HG03571 (cell line): ENCODE measurements at regions not wholly inside any gene's neighbourhood (a gene's known extent, or its start where the extent isn't known, plus 50 kb on each side); places are given as distances from the start of the nearest gene placed in this dataset.

Experiments used
- ATAC-seq: cut with Tn5 transposase; IDR thresholded peaks from one replicate; pipeline ENCODE4 v1.9.1; 2021; ENCODE audit not compliant: unreplicated experiment

- ATAC-seq: no peak
These were observed 291.1 kb upstream of the ZNF608 start for GRCh38 chr5:125037530-125037929.

DNA sequence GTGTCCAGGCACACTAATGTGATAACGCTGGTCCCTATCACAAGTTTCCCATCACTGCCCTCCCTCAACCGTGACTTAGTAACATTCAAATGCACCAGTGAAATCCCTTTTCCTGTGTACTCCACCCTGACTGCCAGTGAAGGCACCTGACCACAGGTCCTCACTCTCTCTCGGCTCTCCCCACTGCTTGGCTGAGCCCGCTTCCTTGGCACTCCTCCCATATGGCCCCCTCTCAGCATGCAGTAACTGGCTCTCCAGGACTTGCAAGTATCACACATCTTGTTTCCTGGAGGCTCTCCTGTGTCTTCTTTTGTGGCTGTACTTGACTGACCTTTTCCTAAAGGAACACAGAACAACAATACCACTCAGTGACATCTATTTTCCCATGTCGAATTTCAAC lies 292.0 kb upstream of the ZNF608 start:
- ATAC-seq: no peak

DNA sequence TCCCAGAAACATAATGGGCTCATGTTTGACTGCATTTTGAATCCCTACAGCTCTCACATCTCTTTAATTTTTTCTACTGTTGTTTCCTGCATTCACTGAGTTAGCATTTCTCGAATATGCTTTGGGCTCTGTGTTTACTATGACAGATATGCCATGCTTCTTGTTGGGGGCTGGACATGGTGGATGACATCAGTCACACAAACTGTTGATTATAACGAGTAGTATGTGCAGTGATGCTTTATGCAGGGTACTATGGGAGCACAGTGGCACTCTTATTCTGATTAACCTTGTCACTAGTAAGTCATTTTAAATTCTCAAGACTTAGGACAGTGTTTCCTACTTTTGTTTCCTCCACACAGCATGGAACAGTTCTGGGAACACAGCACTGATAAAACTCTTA lies 295.4 kb upstream of the ZNF608 start:
- ATAC-seq: no peak

- no peak for ATAC-seq
These were observed 295.9 kb upstream of the ZNF608 start for GRCh38 chr5:125042261-125042890.

DNA sequence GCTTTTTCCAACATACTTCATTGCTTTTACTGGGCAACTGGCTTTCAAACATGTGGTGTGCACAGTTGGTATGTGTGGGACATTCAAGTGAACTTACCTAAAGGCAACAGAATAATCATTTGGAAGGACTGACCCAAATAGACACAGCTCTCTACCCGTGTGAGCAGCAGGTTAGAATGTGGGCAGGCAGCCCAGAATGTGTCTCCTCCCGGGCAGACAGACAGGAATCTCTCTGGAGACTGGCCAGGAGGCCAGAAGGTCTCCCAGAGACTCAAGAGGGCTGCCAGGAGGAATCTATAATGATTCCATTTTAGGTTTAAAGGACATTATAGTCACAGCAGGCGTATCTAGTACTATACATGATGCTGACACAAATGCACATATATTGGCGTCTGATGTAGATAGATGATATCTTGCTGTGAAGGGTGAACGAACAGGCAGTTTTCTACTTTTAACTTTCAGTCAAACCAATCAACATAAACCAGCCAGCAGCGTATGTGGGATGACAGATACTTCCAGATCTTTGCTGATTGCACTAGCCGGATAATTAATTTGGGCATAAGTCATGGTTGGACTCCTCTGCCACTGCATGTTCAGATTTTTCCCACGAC lies 297.4 kb upstream of the ZNF608 start:
- no peak for ATAC-seq

DNA sequence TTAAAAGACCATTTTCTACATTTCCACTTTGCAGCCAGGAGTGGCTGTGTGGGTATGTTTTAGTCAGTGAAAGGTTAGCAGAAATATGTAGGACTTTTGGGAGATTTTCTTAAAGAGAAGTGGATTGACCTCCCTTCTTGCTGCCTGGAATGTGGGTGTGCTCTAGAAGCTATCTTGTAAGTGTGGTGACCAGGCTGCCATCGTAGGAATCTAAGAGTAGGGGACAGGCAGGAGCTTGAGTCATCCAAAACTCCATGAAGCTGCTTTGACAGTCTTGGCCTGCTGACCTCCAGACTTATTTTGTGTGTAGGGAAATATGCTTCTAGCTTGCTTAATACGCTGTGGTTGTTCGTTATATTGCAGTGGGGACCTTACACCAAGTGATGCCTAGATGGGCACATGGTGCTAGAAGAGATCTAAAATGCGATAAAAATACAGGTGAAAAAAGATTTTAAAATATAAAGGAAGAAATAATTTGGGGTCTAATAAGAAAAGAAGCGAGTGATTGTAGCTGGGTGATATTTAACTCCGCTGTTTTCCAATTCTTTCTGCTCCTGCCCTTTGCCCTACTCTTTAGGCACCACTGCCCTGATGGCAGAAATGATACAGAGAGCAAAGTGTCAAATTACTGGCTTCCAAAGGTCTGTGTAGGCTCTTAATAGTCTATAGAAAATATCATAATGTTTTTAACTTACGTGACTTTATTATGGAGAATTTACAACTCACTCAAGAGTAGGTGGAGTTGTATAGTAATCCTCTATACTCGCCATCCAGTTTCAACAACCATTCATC lies 298.2 kb upstream of the ZNF608 start:
- no peak for ATAC-seq

DNA sequence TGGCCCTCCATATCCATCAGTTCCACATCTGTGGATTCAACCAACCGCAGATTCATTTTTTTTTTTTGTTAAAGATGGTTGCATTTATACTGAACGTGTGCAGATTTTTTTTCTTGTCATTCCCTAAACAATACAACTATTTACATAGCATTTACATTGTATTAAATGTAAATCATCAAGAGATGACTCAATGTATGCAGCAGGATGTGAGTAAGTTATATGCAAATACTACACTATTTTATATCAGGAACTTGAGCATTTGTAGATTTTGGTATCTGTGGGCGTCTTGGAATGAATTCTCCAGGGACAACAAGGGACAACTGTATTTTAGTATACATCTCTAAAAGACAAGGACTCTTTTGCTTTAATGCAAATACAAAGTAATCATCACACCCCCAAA lies 299.2 kb upstream of the ZNF608 start:
- ATAC-seq: no peak

GRCh38 chr5:125046838-125047237 lies 300.4 kb upstream of the ZNF608 start:
- no peak for ATAC-seq

DNA sequence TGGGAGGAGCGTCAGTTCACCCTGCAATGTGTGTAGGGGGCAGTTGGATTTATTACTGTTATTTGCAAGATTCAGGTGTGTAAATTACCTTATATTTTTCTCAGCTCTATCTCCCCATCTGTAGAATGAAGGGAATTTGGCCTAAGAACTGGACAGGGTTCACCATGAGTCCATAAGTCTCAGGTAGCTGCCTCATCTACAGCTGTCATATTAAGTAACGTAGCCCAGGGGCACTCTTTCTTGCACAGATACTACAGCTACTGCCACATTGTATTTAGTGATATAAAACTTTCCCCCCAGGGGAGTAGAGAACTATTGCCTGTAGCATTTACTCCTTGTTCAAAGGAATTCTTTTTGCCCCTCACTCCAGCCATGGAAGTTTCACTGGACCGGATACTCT lies 301.4 kb upstream of the ZNF608 start:
- ATAC-seq: no peak

DNA sequence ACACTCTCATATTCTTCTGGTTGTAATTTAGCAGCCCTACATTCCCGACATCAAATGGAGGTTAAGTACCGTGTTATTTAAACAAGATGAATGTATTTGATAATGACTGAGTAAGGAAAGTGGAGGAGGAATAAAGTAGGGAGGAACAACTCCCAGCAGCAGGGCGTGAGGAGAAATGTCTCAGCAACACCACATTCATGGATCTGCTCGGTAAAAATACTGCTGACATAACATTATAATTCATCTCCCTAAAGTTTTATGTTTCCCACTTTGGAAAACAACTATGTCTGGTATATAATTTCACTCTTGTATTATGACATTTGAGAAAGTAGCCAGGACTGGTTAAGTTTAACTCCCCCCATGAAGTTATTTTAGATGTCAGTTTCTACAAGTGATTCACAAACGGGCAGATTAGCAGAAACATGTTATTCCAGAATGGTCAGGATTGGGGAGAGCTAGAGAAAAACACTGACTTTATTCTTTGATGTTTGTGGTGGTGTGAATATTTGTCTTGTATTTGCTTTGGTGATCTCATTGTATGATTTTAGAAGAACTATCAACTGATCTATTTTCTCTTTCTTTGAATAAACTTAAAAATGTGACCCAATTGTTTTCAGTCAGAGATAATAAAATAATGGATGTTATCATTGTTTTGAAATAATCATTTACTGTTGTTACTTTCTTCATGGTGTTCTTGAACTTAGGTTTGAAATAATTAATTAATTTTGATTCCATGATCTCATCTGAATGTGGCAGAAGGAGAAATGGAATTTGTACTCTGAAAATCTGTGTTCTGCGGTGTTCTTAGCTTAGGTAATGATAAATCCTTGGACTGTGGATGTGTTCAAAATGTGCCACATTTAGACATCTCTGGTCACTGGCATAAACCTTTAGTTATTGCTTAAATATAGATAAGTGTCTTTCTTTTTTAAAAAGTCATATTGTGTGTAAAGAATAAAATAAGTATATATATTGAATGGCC lies 303.6 kb upstream of the ZNF608 start:
- ATAC-seq: no peak

DNA sequence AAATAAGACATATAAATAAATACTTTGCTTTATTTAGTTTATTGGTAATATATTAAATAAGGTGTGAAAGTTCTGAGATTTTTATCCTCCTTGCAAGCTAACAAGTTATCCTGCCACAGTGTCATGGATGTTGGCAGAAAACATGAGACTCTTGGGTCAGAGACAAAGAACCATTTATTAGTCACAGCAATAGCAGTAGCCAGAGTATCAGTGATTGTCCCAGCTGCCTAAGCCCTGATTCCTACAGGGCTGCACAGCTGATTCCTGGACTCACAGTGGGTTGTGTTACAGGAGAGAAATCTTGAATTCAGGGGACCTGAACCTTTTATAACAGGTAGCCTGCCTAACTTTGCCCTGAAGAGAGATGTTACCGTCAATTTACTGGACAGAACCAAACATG lies 304.5 kb upstream of the ZNF608 start:
- ATAC-seq: no peak

- no peak for ATAC-seq
These were observed 306.1 kb upstream of the ZNF608 start for GRCh38 chr5:125052584-125052983.

DNA sequence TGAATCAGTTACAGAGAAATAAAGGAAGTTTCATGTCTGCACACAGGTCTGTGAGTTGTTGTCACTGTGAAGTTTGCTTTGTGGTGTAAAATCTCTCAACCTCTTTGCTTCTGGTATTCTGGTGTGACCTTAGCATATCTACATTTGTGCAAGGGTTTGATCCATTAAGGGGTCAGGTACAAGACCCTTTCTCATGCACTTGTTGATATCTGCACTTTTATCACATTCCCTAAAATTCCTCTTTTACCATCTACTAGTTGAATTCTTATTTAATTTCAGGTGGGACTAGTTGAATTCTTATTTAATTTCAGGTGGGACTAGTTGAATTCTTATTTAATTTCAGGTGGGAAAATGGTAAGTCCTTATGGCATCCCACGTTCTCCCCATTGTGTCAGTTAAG lies 306.7 kb upstream of the ZNF608 start:
- no peak for ATAC-seq

GRCh38 chr5:125054146-125054545 lies 307.7 kb upstream of the ZNF608 start:
- no peak for ATAC-seq

GRCh38 chr5:125056671-125057485 lies 310.4 kb upstream of the ZNF608 start:
- ATAC-seq: no peak

- ATAC-seq: no peak
These were observed 311.7 kb upstream of the ZNF608 start for GRCh38 chr5:125057912-125058826.

DNA sequence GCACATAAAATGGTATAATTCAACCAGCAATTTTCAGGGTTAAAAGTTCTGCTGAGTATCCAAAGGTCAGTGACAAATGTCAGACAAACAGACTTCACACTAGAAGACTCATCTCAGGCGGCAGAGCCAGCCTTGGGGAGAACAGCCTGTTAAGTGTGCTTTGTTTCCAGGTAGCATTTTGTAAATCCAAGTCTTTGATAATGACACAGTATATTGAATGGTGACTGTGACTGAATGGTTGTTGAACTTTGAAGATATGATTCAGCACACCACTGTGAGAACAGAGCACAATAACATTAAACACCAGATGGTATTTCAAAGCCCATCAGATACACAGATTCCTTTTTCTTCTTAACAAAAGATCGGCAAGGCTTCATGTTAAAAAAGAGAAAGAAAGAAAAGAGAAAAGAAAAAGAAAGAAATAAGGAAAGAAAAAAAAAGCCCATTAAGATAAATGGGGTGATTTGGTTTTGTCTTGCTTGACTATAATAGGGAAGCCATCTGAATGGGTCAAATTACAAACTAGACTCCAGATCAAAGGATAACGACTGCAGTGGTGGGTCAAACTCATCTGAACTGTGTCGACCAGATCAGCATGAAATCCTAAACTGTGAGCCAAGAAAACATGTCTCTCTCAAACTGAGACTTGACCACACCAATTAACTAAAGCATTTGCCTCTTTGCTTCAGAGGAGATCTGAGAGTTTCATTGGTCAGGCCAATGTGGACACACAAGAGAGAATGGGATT lies 313.0 kb upstream of the ZNF608 start:
- ATAC-seq: no peak

GRCh38 chr5:125061726-125062125 lies 315.3 kb upstream of the ZNF608 start:
- no peak for ATAC-seq
